ENCODE measurements at regions not wholly inside any gene's neighbourhood (a gene's known extent, or its start where the extent isn't known, plus 50 kb on each side); places are given as distances from the start of the nearest gene placed in this dataset.
A peak's percentile ranks its signal among the peaks of the same experiment; 100 is the strongest.

DNA sequence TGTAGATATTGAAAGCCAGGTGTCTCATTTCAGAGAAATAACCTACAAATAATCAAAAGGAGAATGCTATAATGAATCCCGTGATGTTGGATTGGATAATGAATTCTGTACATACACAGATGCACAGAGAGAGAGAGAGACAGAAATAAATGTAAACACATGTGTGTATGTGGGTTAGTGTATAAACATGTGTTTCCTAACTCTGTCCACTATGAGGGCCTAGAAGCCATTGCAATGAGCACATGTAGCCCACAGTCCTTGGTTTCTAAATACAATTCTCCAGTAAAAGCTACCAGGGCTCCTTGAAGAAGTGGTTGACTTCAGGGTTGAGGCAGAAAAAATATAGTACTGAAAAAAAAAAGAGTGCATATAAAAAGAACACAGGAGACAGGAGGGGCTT is 109.5 kb downstream of the INHBB start:
- no peak for DNase-seq (ENCODE audit: low spot score)

DNA sequence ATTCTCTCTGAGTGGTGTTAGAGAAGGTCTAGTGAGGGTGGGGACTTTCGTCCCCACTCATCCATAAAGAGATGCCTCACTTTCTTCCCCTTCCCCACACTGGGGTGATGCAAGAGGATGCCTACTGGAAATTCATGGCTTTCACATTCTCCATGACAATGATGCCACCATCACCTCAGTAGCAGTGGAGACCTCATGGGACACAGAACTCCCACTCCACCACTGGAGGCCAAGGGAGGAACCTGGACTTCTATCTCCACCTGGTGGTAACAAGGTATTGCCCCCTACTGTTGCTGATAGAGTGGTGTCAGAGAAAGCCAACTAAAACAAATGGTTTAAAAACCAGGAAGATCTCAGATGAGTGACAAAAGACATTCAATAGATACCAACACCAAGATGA is 110.9 kb downstream of the INHBB start:
- peak; percentile 7 for DNase-seq (ENCODE audit: low spot score)

DNA sequence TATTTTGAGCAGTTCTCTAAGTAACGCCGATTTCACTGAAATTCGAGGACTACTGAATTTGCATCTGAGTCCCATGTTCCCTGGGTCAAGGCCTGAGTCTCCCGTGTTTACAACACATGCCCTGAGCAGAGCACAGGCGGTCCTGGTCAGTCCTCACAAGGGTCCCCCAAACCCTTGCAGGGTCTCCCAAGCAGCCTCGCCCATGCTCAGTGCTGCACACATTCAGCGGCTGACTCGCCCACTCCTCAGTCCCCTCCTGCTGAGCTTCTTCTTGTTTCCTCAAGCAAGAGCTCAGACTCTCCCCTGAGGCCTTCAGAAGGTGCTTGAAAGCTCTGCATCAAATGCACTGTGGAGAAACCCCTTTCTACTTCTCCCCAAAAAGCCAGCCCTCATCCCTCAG is 114.6 kb downstream of the INHBB start:
- no peak for DNase-seq (ENCODE audit: low spot score)

DNA sequence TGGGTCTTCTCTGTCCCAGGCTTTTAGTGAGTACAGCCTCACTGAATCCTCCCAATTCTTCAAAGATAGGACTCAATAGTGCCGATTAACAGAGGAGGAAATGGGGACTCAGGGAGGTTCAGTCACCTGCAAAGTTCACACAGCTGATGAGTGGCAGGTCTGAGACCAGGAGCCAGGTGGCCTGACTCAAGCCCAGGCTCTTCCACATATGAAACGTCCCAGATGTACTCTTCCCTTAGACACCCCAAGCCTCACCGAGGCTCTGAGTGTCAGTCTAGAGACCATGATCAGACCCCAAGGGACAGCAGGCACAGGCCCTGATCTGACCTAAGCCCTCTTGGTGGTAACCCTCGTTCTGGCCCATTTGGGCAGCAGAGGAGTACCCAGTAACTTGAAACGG is 115.2 kb downstream of the INHBB start:
- DNase-seq (ENCODE audit: low spot score) = no peak

DNA sequence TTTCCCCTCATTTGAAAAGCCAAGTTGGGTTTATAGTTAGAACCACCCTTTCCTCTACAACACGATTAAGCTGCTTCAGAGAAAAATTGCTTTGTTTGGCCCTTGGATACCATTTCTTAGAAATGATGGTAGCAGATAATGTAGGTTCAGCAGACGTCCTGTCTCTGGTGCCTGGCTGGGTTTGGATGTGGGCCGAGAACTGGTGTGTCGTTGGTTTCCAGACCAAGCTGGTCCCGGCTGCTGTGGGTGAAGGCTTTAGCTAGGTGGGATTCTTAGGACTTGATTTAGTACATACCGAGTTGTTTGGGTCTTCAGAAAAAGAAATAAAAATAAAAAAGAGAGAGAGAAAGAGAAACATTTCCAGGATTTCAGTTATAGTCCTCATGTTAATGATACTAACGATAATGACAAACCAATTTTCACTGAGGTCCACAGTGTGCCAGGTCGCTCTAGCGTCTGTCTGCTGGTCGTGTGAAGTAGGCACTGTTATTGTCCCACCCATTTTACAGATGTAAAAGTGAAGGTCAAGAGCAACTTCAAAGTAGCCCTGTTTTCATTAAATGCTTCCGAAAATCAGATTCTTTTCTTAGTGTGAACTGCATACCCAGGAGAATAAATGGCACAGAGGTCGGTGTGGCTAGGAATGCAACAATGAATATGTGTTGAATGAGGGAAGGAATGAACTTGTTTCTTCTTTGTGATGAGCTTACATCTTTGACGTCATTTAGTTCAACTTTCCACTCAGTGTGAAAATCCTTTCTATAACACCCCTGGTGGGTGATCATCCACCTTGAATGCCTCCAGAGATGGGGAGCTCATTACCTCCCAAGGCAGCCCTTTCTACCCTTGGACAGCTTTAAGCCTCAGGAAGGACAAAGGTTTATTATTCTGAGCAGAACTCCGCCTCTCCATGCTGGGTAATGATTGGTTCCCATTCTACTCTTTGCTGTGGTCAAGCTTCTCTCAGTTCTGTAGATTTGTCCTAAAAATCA is 115.9 kb downstream of the INHBB start:
- no peak for DNase-seq (ENCODE audit: low spot score)

DNA sequence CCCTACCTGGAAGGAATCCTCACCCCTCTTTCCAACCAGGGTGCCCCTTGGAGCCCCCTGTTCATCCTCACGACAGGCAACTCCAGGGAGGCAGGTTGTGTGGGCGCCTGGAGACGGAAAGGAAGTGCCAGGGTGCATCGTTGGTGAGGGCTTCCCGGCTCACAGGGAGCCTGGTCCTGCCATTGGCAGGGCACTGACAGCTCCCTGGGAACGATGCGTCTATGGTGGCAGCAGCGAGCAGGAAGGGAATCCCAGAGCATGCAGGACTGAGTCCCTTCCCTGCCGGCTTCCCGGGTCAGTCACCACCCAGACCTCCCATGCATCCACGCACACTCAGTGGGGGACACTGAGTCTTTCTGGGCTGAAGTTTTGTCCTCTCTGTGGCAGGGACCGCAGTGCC is 117.6 kb downstream of the INHBB start:
- DNase-seq (ENCODE audit: low spot score) = no peak

DNA sequence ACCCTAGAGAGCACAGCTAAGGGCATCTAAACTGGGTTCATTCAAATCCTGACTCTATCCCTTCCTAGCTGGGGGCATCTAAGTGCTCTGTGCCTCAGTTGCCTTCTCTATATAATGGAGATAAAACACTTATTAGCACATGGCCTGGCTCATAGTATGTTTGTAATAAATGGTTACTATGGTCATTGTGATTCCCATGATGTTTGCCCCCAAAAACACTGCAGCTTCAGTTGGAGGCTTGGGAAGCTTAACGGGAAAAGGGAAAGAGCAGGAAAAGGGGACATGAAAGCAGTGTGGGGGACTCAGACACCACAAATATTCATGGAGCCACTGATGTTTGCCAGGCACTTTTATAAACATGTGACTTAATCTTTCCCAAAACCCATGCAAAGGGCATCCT is 118.1 kb downstream of the INHBB start:
- DNase-seq (ENCODE audit: low spot score) = no peak

DNA sequence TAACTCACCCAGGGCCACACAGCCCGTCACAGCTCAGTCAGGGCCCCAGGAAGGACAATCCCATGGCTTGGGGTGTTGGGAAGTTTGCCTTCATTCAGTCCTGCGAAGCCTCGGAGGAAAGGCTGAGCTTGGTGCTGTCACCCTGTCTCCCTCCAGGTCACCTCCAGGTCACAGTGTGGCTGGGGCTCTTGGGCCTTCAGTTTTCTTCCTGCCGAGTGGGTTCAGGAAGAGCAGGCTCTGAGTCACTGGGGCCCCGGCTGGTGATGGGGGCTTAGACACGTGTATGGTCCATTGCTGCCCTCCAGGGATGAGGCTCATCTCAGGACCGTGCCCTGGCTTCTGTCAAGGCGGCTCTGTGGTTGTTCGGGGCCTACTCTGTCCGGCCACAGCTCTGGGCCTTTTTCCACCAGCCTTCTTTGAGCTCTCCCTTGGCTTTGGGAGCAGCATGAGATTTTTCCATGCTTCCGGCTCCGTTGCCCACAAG is 118.6 kb downstream of the INHBB start:
- DNase-seq (ENCODE audit: low spot score) = no peak

DNA sequence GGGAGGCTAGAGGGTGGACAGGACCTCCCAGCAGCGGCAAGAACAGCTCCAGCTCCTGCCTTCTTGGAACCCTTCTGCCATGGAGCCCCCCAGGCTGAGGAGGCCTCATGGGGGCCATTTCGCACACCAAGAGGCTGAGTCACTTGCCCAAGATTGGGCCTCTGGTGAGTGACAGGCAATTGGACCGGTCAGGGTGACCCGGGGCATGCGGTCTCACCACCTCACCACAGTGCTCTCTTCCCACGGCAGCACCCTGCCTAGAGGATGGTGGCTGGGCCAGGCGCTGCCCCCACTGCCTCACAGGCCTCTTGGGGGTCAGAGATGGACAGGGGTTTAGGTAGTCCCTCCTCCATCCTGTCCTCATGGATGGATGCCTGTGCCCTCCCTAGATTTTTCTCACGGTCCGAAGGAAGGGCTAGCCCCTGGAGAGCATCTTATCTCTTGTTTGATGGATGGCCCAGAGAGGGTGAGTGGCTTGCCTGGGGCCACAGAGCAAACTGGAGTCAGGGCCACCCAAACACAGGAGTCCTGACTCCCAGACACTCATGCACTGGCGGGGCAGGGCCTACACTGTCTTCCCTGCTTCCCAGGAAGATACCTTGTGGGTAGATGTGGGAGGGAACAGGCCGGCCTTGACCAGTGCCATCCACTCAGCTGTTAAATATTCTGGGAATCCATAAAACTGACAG is 119.2 kb downstream of the INHBB start:
- DNase-seq (ENCODE audit: low spot score) = no peak

DNA sequence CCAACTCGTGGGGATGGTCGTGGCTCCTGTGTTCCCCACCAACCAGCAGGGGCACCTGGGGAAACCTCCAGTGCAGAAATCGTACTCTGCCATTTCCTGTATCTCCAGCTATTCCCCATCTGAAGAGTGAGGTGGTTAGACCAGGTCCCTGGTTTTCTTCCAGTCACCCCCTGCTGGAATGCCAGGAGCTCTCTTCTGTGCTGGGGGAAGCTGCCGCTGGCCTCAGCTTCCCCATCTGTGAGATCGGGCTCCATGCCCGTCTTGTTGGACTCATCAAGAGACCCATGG is 119.7 kb downstream of the INHBB start:
- DNase-seq (ENCODE audit: low spot score) = no peak

DNA sequence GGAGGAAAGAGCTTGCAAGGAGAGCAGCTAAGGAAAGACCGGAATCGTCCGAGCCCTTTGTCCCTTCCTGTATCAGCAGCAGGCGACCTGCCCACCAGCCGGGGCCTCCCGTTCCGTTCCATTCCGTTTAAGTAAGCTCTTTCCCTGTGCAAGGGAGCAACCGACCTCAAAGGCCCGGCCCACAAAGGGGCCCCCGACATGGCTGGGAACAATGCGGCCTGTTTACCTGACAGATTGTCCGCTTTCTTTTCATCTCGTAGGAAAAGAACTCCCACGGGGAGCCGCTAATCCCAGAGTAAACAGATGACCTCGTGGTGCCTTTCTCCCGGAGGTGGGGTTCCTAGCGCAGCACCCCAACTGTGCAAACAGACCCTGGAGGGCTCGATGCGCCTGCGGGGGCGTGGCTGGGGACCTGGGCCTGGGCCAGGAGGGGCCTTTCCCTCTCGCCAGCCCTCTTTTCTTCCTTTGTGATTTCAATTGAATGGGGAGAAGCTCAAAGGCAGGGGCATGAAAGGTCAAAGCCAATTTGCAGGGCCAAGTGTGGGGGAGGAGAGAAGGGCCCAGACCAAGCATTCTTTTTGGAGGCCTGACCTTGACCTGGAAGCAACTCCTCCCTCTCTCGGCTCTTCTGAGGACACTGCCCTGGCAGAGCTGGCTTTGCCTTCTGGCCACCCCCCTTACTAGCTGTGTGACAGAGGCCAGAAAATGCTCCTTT is 120.2 kb downstream of the INHBB start:
- DNase-seq (ENCODE audit: low spot score) = no peak

DNA sequence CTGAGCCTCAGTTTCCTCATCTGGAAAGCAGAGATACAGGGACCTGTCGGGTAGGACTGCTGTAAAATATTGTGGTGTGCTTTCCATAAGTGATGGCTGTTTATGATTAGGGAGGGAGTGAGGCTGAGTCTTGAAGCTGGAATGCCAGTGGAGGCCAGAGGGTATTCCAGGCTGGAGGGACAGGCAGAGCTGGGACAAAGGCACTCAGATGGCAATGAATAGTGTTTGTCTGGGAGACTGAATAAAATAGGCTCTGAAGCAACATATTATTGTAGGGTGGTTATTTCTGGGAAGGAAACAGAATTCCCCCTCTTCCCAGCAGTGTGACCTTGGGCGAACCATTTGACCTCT is 120.7 kb downstream of the INHBB start:
- DNase-seq (ENCODE audit: low spot score) = no peak

DNA sequence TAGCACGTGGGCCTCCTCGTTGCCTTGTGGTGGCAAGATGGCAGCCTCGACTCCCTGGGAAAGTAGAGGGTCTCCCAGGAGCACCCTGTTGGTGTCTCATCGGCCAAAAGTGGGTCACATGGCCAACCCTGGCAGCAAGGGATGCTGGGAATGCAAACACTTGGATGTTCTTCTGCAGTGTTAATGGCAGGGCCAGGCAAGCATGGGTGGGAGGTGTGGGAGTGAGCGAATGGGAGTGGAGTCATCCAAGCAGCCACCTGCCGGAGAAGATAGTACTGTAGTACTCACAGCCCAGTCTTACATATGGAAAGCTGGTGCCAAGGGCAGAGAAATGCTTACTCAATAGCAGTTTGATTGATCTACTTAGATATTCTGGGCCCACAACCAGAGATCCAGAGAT is 122.2 kb downstream of the INHBB start:
- DNase-seq (ENCODE audit: low spot score) = no peak

DNA sequence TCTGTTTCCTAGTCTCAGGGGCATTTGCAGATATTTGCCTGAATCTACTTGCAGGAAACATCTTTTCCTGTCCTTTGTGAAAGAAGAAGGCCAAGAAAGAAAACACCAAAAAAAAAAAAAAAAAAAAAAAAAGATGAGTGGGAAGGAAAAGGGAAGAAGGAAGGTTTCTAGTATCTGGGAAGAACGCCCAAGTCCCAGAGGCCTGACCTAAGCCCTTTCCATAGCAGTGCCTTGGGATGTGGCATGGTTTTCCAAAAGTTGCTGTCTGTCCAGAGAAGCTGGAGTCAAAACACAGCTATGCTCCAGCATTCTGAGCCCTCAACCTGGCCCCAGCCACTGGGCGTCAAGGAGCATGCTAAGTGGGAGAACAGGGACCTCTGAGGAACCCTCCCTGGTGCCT is 123.5 kb downstream of the INHBB start:
- no peak for DNase-seq (ENCODE audit: low spot score)

DNA sequence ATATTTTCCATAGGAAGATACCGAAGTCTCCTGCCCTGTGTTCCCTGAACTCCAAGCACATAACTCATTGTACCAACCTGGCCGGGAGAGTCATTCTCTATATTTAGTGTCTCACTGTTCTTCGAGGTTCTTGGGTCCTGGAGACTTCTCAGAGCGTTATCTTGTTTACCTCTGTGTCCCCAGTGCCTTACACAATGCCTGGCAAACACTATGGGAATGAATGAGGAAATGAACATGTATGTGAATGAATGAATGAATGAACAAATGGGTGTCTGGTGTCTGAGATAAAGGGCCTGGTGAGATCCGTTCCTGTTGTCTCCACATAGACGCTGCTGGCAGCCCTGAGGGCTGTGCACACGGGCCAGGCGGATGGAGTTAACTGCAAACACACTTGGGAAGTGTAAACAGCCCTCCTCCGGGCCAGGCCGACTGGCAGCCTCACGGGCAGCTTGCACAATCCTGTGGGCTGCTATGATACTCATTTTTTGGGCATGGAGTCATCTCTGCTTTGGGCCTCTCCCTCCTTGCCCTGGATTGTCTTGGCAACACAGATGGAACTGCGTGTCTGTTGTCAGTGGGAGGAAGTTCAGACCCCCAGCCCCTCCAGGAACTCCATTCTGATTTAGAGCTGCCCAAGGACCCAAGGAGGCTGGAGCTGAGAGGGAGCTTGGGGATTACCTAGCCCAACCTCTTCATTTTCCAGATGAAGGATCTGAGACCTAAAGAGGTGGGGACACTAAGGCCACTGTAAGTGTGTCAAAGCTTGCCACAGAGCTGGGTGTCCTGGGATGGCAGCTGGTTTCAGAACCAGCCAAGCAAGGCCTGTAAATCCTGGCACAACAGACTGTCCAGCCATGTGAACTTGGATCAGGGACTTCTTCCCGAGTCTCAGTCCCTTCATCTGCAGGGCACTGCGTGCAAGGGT is 124.4 kb downstream of the INHBB start:
- no peak for DNase-seq (ENCODE audit: low spot score)

DNA sequence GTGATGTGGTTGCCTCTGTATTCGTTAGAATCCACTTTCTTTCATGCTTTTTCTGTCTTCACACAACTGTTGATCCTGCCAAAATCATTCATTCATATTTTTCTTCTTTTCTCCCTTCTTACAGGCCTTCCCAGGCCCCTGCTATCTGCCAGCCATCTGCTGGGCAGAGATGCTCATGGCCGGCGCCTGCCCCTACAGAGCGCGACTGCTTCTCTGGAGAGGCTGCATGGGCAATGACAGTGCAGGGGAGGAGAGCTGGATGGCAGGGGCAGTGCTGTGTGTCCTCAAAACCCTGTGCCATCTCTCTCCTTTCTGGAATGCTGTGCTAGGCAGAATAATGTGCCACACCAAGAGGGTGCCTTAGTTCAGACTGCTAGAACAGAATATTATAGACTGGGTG is 125.2 kb downstream of the INHBB start:
- DNase-seq (ENCODE audit: low spot score) = no peak

DNA sequence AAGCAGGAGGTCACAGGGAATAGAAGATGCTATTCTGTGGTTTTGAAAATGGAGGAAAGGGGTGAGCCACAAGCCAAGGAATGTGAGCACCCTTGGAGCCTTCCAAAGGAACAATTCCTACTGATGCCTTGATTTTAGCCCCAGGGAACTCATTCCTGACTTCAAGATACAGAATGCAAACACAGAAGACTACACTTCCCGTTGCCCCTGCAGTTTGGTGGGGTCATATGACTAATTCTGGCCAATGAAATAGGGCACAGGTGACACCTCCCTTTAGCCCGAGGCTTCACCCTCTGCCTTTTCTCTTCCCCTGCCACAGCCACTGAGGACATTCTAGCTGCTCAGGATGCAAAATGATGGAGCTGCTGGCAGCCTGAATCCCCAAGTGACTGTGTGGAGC is 126.1 kb downstream of the INHBB start:
- DNase-seq (ENCODE audit: low spot score) = peak; percentile 9

DNA sequence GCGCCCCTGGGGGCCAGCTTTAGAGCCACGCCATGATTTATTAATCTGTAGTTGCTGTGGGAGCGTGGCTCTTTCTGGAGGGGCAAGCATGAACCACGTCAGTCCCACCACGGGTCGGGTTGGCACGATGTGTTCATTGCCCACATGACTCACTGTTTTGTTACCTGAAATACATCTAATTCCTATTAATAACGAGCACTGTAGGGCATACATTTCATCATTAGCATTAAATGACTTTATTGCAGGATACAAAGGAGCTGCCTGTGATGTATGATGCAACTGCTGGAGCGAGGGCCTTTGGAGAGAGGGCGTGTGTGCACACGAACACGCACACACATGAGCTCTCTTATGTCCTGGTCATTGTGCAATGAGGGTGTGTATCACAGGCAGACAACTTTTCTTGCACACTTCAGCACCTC is 127.0 kb downstream of the INHBB start:
- no peak for DNase-seq (ENCODE audit: low spot score)

DNA sequence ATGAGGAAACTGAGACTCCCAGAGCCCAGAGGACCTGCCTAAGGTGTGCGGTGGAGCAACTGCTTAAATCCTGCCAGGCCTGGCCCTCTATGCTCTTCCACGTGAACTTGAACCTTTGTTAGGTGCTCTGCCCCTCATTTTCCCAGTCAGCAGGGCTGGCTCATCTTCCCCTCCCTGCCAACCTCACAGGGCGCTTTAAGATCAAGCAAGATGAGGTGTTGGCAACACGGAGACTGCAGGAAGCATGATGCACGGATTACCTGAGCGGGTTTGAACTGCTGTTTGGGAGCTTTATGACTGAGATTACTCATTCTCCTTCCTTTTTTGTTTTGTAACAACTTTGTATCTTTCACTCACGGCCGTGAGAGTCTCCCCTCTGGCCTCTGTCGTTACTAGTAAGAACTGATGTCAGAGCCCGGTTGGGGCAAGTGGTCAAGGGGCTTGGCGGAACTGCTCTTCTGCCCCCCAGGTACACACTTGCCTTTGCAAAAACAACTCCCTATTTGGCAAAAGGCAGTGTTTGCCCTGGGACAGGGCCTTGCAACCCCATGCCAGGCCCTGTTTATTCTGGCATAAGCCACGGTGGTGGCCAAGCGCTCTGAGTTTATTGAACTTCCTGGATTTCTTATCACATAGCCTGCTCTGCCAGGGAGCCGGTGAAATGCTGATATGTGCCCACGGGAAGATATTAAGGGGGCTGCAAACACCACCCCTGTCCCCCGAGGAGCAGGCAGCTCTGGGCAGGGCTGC is 127.8 kb downstream of the INHBB start:
- DNase-seq (ENCODE audit: low spot score) = no peak

DNA sequence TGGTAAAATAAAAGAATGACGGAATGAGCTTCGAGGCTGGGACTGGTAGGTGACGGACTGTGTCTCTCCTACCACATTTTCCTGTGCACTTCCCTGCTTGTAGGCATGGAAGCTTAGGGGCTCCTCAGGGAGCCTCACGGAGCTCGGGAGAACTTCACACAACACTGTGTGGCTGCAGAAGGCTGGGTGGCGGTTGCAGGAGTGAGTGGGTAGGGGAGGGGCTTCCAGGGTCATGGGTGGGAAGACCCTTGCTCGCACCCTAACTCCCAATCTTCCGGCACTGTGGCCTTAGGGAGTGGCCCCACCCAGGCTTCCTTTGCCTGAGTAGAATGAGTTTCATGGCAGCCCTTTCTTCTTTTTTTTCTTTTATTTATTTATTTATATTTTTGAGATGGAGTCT is 128.6 kb downstream of the INHBB start:
- DNase-seq (ENCODE audit: low spot score) = no peak

DNA sequence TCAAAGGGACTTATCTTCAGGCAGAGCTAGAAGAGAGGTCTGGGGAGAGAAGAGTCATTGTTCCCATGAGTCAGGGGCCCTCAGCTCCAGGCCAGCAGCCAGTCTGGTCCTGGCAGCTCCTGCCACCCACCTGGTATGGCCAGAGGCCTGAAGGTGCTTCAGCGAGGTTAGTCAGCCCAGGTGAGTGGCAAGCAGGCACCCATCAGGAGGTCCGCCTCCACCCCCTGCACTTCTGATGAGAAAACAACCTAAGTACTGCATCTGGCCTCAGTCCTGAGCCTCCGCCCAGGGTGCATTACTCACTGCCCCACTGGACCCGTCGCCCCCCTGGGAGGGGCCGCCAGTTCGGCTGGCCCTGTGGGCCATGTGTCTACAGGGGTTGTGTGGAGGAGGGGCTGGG is 130.2 kb downstream of the INHBB start:
- no peak for DNase-seq (ENCODE audit: low spot score)
